Stimulated activated CD4-positive, alpha-beta T cell treated with anti-CD3 and anti-CD28 coated beads, Interleukin-1b, Interleukin-23, amount 100 ng/mL, for 1 hour (primary cell): ENCODE measurements at regions not wholly inside any gene's neighbourhood (a gene's known extent, or its start where the extent isn't known, plus 50 kb on each side); places are given as distances from the start of the nearest gene placed in this dataset.
"Not testable (repeated sequence)": the region's sequence is repeated elsewhere in the genome, so short reads cannot be mapped to it uniquely, and the experiment has no call there.

ENCODE experiments used
- DNase-seq, 2 donors: peaks; one replicate each; pipeline ENCODE4 v3.0.0-alpha.2; 2020; ENCODE audit warnings: low read depth in 2 of 2

DNA sequence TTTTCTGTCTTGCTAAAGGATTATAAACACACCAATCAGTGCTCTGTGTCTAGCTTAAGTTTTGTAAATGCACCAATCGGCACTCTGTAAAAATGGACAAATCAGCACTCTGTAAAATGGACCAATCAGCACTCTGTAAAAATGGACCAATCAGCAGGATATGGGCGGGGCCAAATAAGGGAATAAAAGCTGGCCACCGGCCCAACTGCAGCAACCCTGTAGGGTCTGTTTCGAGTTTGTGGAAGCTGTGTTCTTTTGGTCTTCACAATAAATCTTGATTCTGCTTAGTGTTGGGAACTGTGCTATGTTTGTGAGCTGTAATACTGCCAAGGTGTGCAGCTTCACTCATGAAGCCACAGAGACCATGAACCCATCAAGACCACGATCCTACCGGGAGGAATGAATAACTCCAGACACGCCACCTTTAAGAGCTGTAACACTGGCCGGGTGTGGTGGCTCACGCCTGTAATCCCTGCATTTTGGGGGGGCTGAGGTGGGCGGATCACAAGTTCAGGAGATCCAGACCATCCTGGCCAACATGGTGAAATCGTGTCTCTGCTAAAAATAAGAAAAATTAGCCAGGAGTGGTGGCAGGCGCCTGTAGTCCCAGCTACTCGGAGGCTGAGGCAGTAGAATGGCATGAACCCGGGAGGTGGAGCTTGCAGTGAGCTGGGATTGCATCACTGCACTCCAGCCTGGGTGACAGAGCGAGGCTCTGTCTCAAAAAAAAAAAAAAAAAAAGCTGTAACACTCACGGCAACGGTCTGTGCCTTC lies 133.0 kb upstream of the GDF10 start:
- DNase-seq: not testable (repeated sequence)

DNA sequence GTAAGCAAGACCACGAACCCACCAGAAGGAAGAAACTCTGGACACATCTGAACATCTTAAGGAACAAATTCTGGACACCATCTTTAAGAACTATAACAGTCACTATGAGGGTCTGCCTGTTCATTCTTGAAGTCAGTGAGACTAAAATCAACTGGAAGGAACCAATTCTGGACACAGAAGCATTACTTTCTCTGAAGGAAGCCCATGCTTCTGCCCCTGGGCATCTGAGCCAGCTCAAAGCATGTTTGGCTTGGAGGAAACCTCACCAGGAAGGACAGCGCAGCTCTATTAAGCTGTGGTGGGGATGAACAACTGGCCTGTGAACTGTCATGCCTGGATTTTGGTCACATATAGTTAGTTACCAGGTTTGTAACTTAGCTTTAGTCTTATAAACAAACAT lies 132.4 kb upstream of the GDF10 start:
- no peak for DNase-seq

DNA sequence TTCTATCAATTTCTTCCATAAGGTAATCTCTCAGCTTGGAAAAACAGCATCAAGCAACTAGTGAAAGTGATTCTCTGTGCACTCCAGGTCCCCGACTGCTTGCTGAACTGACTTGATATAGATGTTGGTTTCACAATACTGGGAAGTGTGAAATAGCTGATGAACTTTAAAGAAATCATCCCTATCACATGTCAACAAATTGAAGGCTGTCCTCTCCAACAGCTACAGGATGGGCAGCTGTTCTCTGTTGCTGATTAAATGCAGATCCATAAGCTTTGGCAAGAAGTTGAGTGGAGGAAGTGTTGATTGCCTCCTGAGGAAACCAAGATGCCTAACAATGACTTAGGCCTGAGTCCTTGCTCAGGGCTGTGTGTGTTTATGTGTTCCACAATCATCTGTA lies 130.4 kb upstream of the GDF10 start:
- no peak for DNase-seq

DNA sequence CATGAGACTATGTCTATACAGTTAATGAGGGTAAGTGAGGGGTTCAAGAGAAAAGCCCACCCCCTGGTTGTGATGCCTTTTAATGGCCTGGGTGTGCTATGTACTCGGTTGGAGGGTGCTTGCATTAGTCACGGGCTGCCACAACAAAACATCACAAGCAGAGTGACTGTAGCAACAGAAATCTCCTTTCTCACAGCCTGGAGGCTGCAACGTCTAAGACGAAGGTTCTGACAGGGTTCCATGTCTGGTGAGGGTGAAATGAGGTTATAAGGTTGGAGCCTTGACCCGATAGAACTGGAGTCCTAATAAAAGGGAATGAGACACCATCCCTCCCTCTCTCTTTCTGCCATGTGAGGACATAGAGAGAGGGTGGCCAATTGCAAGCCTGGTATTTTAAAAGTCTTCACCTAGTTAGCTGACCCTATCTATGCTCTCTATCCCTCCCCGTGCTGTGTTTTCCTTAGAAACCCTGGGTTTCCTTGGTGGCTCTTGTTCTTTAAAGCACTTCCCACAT lies 126.0 kb upstream of the GDF10 start:
- DNase-seq: no peak

DNA sequence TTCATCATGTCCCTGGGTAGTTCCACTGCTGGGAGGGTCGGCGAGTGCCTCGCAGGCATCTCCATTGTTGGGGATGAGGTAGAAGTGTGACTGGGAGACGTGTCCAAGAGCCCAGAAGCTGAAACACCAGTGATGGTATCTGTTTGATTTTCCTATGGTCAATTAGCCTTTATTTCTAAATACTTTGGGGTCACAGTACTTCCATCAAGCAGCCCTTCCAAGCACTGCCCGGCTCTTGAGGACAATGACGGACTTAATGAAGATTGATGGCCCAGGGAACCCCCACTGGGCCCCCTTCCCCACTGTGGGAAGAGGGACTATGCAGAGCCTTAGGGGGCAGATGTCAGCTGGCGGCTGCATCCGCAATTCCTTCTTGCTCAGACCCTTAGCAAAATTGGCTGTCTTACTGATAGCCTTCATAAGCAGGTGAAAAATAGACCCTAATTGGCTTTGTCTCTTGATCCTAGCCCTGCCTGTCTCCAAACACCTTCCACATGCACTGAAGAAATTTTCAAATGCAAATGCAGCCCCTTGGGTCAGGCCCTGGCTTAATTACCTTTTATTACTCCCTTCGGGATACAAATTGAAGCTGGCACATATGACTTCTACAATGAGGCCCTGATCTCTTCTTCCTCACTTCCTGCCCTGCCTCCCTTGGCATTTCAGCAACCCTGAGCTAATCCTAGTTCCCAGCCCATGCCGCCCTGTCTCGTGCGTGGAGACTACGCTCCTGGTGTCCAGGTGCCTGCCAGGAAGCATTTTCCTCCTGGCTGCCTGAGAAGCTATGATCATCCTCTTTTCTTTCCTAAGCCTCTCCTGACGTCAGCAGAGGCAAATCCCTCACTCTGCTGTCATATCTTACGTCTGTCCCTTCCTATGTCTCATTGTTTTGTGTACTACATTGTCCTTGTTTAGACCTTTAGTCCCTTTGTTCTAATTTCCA lies 124.5 kb upstream of the GDF10 start:
- no peak for DNase-seq

DNA sequence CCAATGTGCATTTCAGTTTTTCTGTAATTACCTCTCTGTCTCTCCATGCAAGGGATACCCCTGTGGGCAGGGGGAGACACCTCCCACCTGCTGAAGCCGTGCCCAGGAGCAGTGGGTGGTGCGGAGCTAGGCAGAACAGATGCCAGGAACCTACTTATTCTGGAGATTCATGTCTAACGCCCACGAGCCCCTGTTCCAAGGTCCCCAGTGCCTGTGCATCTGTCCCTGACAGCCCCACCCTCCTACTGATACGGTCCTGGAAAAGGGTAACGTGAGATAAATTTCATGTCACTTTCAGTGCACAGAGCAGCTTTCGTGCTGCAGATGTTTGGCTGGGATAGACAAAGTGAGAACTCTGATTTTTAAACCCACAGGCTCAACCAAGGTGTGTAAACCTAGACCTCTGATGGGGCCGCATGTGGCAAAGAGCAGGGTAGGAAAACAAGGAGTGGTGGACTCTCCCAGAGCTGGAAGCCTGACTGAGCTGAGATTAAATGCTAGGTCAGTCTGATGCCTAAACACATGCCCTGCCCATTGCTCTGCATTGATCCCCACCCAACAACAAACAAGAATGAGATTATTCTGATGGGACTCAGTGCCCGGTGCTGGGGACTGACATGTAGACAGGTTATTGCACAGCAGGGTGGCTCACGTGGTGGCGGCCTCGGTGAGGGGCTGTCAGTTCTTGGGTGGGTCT lies 123.6 kb upstream of the GDF10 start:
- no peak for DNase-seq

DNA sequence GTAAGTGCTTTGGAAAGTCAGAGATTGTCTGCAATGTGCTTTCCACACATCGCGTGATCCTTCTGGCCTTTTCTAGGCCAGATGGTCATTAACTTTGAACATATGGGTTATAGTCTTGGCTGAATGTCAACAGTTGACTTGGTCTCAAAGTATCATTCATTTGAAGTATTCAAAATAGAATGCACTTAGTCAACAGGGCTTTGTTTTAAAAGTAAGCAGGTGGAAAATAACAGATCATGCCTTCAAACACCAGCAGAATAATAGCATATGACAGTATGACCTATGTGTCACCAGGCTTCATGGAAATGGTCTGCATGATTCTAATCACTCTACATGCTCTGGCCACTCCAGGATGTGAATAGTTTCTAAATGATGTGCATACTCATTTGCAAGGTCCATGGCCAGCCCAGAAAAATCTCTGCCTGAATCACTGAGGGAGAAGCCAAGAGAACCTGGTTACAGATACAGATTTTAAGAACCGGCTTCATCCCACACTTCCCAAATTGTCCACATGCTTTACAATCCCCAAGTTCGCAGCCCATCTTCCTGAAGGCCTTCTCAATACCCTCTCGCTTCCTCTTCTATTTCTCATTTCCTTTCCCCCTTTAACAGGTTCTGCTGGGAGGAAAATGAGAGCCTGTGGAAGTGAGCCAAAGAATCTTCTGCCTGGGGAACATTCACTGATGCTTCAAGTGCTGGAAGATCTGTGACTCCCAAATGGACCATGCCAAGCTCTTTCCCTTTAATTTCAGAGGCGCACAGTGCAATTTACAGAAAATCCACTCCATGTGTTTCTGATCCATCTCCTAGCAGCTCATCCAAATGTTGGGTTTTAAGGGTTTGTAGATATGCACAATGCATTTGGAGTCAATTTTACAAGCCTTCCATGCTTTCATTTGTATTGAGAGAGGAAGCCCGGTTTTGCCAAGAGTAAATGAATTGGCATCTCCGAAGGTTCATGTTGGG lies 122.8 kb upstream of the GDF10 start:
- DNase-seq: no peak

DNA sequence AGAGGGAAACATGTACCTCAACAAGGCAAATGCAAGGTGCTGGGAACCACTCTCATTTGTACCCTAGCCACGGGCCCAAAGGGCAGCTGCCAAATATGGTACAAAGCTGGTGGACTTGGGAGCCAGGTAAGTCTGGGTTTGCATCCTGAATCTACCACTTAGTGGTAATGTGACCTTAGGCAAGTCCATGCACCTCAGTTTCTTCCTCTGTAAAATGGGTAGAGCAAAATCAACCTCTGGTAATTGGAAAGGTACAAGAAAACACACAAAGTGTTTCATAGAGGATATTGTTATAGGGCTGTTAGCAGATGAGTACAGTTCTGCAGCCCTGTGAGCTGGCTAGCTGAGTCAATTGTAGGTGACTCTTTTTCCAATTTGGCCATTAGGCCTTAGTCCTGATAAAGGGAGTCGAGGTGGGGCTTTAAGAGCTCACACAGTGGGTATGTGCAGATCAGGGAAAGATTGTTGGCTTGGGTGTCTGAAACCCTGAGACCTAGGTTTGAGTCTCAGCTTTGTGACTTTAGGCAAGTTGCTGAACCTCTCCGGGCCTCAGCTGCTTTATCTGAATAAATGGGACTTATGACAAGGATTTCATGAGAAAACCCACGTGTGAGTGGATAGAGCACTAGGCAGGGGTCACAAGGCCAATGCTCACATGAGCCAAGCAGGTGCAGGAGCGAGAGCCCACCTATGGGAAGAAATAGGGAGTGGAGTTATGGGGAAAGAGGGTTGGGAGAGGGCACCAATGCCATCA lies 121.3 kb upstream of the GDF10 start:
- DNase-seq: no peak

DNA sequence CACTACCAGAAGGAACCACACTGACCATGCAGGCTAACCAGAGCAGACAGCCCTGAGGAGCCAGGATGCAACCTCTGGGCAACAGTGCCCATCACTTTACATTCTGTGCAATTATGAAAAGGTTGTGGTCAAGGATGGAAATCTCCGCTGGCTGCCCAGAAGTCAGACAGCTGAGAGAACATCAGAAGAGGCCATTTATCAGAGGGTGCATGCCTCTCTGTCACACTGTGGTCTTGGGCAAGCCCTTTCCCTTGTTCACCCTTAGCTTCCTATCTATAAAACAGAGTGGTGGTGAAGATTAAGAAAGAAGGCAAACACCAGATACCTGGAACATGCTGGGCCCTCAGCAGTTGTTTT lies 120.7 kb upstream of the GDF10 start:
- DNase-seq: no peak

DNA sequence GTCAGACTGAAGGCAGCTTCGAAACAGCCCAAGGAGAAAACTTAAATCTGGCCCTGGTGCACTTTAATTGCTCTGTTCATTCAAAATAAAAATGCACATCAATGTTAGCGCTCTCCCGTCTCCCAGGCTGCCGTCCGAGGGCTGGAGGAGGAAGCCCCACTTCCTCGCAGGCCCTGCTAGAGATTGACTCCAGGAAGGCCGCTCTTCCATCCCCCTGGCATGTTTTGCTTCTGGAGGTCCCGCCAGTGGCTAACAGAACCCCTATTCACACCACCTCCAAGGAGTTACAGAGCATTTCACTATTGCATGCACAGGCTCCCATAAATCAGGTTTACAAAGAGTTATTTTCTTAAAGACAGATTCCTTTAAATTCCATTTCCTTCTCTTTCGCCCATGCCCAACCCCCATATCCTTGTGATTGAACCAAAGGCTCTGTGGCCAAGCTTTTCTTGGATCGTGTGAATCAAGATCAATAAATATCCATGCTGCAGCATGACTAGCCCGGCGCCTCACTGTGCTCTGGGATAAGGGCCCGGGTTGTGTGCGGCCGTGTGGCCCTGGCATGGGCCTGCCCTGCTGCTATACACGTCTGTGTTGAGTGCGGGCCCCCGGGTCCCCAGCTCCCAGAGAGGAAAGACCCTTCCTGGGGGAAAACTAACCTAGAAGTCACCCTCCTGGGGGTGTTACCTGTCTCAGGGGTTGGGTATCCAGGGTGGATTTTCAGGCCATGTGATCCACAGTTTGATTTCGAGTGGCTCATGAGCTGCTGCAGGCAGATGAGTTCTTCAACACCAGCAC lies 118.7 kb upstream of the GDF10 start:
- DNase-seq: no peak

DNA sequence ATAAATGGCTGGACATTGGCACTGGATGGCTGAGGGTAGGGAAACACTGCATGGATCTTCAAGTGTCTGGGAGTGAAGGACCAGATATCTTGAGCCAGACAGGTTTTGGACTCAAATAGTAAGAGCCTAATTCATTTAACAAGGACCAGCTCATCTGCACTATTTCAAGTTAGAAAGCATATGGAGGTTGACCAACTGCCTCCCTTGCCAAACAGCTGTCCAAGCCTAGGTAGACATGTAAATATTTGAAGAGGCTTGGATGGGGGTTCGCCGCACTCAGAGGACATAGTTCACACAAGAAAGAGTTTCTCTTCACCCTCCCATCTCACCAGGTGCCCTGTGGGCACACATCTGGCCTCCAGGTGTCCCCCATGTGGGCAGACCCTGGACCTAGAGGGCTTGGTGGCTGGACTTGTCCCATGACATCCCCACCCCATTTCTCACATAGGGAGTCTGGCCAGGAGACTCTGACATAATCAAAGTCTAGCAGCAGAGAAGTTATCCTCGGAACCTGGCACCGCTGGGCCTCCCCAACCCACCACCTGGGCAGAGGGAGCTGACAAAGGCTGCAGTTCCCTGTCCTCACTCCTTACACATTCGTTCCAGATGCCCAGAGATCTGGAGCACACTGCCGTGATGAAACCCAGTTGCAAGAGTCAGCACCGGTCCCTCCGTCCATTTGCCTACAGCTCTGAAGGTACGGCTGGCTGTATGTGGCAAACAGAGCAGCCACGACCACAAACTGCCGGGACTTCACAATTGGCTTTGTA lies 116.9 kb upstream of the GDF10 start:
- DNase-seq: no peak

DNA sequence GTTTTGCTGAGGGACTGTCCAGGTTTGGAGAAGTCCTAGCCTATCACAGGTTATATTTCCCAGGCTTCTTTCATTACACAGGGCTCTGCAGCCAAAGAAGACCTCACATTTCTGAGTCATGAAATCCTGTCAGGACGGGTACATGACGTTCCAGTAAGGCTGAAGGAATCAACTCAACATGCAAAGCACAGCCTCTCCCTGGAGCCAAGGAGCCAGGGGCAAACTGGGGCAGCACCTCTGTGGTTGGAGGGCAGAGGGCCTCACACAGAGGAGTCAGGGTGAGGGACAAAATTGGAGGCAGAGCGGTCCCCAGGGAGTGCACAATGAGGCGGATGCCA lies 116.3 kb upstream of the GDF10 start:
- no peak for DNase-seq

DNA sequence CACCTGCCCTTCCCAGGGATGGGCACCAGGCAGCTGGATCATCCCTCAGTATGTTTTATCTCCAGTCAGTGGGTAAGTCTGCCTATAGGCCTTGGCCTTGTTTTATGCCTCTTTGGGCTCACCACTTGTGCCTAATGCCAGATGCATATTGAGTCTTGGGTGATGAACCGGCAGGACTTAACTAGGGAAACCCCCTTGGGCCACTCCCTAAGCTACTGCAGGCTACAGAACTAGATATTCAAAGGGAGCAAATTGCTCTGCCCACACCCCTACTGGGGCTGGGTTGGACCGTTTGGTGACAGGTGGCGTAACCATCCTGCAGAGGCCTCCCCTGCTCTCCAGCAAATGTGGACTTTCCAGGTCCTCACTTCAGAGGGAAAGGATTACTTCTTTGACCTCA lies 115.7 kb upstream of the GDF10 start:
- no peak for DNase-seq

DNA sequence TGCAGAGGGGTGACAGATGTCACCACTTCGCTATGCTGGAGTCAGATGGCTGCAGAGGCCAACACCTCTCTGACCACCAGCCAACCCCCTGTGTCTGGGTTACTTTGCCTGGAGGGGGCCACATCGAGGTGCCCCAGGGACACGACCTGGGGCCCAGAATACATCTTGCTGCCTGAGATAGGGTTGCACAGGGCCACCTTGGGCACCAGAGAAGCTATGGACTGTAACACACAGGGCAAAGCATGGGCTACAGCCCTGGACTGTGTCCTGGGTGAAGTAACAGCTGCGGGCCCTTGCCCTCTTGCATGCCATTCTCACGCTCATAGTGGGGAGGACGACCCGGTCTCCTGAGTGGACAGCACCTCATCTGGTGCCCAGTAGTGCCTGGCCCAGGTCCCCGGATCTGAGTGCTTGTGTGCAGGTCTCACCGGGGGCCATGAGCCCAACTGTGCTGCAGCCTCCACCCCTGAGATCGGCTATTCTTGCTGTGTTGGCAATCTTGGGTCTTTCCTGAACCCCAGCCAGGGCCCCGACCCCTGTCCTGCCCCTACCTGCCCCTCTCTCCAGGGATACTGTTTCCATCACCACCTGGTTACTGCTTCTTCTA lies 115.2 kb upstream of the GDF10 start:
- DNase-seq: no peak

DNA sequence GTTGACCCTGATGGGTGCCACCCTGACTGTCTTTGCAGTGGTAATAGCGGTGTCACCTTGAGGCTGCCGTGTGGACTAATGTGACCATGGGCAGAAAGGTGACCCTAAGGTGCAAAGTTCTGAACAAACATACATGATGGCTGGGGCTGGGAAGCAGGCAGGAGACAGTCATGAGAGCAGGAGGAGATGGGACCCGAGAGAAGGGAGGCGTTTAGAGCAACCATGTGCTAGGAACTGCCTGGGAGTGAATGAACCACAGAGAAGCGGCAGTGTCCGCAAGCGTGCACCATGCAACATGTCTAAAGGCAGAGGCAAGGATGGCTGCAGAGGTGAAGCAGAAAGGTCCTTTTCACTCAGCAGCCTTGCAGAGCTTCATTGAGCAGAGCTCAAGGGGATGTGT lies 113.1 kb upstream of the GDF10 start:
- DNase-seq: no peak

DNA sequence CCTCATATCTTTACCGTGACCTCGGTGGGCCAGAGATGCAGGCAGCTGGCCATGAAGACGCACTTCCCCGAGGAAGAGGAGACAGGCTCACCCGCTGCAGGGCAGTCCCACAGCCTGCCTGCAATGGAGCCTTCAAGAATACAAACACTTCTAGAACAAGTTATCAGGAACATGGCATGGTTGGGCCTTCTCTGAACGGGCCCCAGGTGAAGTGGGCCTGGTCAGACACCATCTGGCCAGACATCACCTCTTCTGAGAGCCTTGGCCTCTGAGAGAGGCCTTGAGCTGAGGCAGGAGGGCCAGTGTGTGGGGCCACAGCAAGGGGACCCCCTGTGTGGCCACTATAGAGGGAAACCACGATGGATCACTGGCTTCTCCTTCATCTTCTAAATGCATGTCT lies 112.4 kb upstream of the GDF10 start:
- DNase-seq: no peak

DNA sequence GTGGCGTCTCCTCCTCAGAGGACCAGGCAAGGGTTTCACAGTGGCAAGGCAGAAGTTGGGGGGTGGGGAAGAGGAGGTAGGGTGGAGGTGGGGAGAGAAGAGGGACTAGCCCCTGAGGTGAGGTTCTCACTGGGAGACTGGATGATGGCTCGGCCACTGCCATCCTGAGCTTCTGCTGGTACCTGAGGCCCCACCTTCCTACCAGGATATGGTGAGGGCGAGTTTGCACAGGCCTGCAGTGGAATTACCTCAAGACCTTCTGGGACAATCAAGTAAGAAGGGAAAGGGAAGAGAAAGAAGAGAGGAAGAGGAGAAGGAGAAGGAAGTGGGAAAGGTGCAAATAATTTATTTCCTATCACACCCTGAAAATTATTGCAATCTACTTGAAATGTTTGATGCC lies 111.8 kb upstream of the GDF10 start:
- DNase-seq: no peak

DNA sequence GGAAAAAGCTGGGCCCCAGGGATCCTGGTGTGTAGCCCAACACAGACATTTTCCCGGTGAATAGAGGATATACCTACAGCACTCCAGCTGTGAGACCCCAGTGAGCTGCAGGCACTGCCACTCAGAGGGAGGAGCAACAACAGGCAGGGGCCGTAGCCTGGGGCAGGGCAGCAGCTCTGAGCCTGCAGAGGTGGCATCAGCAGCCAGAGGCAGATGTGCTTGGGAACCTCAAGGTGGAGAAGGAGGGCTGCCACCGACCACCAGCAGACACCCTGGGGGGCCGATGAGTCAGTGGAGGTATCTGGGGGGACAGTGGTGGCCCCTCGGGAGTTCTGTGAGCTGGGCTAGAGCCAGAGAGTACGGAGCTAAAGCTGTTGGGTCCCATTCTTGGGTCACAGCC lies 110.2 kb upstream of the GDF10 start:
- no peak for DNase-seq

DNA sequence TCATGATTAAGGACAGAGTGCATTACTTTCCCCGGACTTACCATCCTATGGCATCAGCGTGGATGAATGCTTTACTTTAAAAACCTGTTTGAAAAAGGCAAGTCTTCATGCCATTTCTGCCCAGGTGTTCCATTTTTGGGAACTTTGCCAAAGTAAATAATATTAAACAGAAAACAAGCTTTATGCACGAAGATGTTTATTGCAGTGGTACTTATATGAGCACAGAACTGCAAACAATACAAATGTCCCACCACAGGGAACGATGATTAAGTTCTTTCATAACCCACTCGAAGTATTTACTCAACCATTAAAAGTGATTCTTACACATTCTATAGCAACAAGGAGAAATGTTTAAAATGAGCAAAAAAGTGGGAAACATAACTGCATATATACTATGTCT lies 109.7 kb upstream of the GDF10 start:
- no peak for DNase-seq
